ENCODE measurements at regions not wholly inside any gene's neighbourhood (a gene's known extent, or its start where the extent isn't known, plus 50 kb on each side); places are given as distances from the start of the nearest gene placed in this dataset.

- ATAC-seq: no peak
- TF ChIP-seq POLR2A (IDR thresholded peaks at IDR 0.05) (no peak), POLR2AphosphoS5 (IDR thresholded peaks at IDR 0.05) (no peak), CTCF (IDR thresholded peaks at IDR 0.05) (no peak), EP300 (IDR thresholded peaks at IDR 0.05) (no peak)
- H3K36me3 ChIP-seq: no peaks in the 10 kb centered on the region
- WGBS, 2 donors (ENCODE audit: low coverage in 1 of 2): 85 to 94% methylated on average over 2 of the region's 2 CpGs
- H3K27ac ChIP-seq: no peak overlapping the region
- H3K4me1 ChIP-seq: no peaks in the 10 kb centered on the region
- peaks cover 0 to 7% (median 0%) of the 10 kb centered on the region in 3 donors for H3K9me3 ChIP-seq
- H3K27me3 ChIP-seq: no peaks in the 10 kb centered on the region
- no peak overlapping the region for H3K4me3 ChIP-seq
Observed at GRCh38 chr6:94272327-94272726, 853.0 kb upstream of the EPHA7 start.

- no peaks in the 10 kb centered on the region for H3K36me3 ChIP-seq
- H3K9me3 ChIP-seq: peaks cover 0 to 7% (median 0%) of the 10 kb centered on the region in 3 donors
- H3K27ac ChIP-seq: no peak overlapping the region
- ATAC-seq: no peak
- H3K4me3 ChIP-seq: no peak overlapping the region
- H3K4me1 ChIP-seq: no peaks in the 10 kb centered on the region
- 35 to 40% methylated on average over 2 to 3 of the region's 4 CpGs for WGBS, 2 donors (ENCODE audit: low coverage in 1 of 2)
- H3K27me3 ChIP-seq: no peaks in the 10 kb centered on the region
- TF ChIP-seq CTCF (IDR thresholded peaks at IDR 0.05) (no peak), POLR2AphosphoS5 (IDR thresholded peaks at IDR 0.05) (no peak), EP300 (IDR thresholded peaks at IDR 0.05) (no peak), POLR2A (IDR thresholded peaks at IDR 0.05) (no peak)
Observed at GRCh38 chr6:94270091-94270948, 851.0 kb upstream of the EPHA7 start.

- H3K36me3 ChIP-seq: no peaks in the 10 kb centered on the region
Observed at GRCh38 chr6:94269256-94269655, 849.9 kb upstream of the EPHA7 start.

GRCh38 chr6:94260765-94261164, 841.4 kb upstream of the EPHA7 start:
- H3K9me3 ChIP-seq: no peaks in the 10 kb centered on the region
- TF ChIP-seq EP300 (IDR thresholded peaks at IDR 0.05) (no peak), POLR2AphosphoS5 (IDR thresholded peaks at IDR 0.05) (no peak), CTCF (IDR thresholded peaks at IDR 0.05) (no peak)
- H3K4me3 ChIP-seq: no peak overlapping the region
- H3K36me3 ChIP-seq: no peaks in the 10 kb centered on the region
- H3K27me3 ChIP-seq: no peaks in the 10 kb centered on the region
- no peak overlapping the region for H3K27ac ChIP-seq
- H3K4me1 ChIP-seq: no peaks in the 10 kb centered on the region
- no peak for ATAC-seq

More at GRCh38 chr6:94269256-94269655, 849.9 kb upstream of the EPHA7 start:
- H3K27me3 ChIP-seq: no peaks in the 10 kb centered on the region
- H3K4me1 ChIP-seq: no peaks in the 10 kb centered on the region
- H3K9me3 ChIP-seq: peaks cover 0 to 7% (median 0%) of the 10 kb centered on the region in 3 donors
- TF ChIP-seq CTCF (IDR thresholded peaks at IDR 0.05) (no peak), POLR2A (IDR thresholded peaks at IDR 0.05) (no peak), POLR2AphosphoS5 (IDR thresholded peaks at IDR 0.05) (no peak), EP300 (IDR thresholded peaks at IDR 0.05) (no peak)
- H3K27ac ChIP-seq: no peak overlapping the region
- no peak overlapping the region for H3K4me3 ChIP-seq
- no peak for ATAC-seq

- no peaks in the 10 kb centered on the region for H3K27me3 ChIP-seq
- WGBS, 2 donors (ENCODE audit: low coverage in 1 of 2): 30 to 44% methylated on average over 1 of the region's 1 CpG
- TF ChIP-seq POLR2AphosphoS5 (IDR thresholded peaks at IDR 0.05) (no peak), CTCF (IDR thresholded peaks at IDR 0.05) (peak in 1 of 4 experiments; percentile 40)
- no peaks in the 10 kb centered on the region for H3K4me1 ChIP-seq
- H3K27ac ChIP-seq: no peak overlapping the region
- ATAC-seq: no peak
- no peaks in the 10 kb centered on the region for H3K36me3 ChIP-seq
- H3K4me3 ChIP-seq: no peak overlapping the region
- no peaks in the 10 kb centered on the region for H3K9me3 ChIP-seq
Observed at GRCh38 chr6:94254689-94255088, 835.3 kb upstream of the EPHA7 start.
